Smooth muscle cell (in vitro differentiated cells): ENCODE measurements at regions not wholly inside any gene's neighbourhood (a gene's known extent, or its start where the extent isn't known, plus 50 kb on each side); places are given as distances from the start of the nearest gene placed in this dataset.

Experiments used
- DNase-seq: peaks from one replicate; lab custom pipeline; 2025; ENCODE audit not compliant: unreplicated experiment; lab: John Stamatoyannopoulos, UW
- H2AFZ ChIP-seq: fragments of 200-600 bp; sonication (generic); 2 replicates; pipeline ENCODE4 v1.6.0; 2016; ENCODE audit warnings: antibody characterized with exemption, low read depth, mild to moderate bottlenecking
- H3F3A ChIP-seq: fragments of 200-600 bp; sonication (generic); 2 replicates; pipeline ENCODE4 v1.6.0; 2017; ENCODE audit warnings: antibody characterized with exemption, low read depth
- H3K27ac ChIP-seq: fragments of 200-600 bp; sonication (generic); 2 replicates; pipeline ENCODE4 v1.5.1; 2016; ENCODE audit warnings: low read depth, mild to moderate bottlenecking
- H3K27me3 ChIP-seq: fragments of 200-600 bp; sonication (generic); 2 replicates; pipeline ENCODE4 v1.6.1; 2016; ENCODE audit warnings: low read depth, mild to moderate bottlenecking
- H3K36me3 ChIP-seq: fragments of 200-600 bp; sonication (generic); 2 replicates; pipeline ENCODE4 v1.5.1; 2016; ENCODE audit warnings: low read depth
- H3K4me1 ChIP-seq: fragments of 200-600 bp; sonication (generic); 2 replicates; pipeline ENCODE4 v1.5.1; 2016; ENCODE audit warnings: low read depth
- H3K4me2 ChIP-seq: fragments of 200-600 bp; sonication (generic); 2 replicates; pipeline ENCODE4 v1.6.0; 2016; ENCODE audit warnings: mild to moderate bottlenecking
- H3K4me3 ChIP-seq: fragments of 200-600 bp; sonication (generic); 2 replicates; pipeline ENCODE4 v1.5.1; 2016; ENCODE audit warnings: mild to moderate bottlenecking
- H3K79me2 ChIP-seq: fragments of 200-600 bp; sonication (generic); 2 replicates; pipeline ENCODE4 v1.6.0; 2016; ENCODE audit warnings: low read depth, mild to moderate bottlenecking
- H3K9ac ChIP-seq: fragments of 200-600 bp; sonication (generic); 2 replicates; pipeline ENCODE4 v1.6.0; 2016; ENCODE audit warnings: low read depth
- H3K9me3 ChIP-seq: fragments of 200-600 bp; sonication (generic); replicated peaks from 2 replicates; pipeline ENCODE4 v1.5.1; 2016; ENCODE audit warnings: low read depth
- H4K20me1 ChIP-seq: fragments of 200-600 bp; sonication (generic); 2 replicates; pipeline ENCODE4 v1.6.0; 2016; ENCODE audit warnings: low read depth
- WGBS: methylation state at CpG from one replicate; pipeline ENCODE4 v1.1.7; 2016; ENCODE audit warnings: low lambda C conversion rate; 5-methylcytosine and 5-hydroxymethylcytosine counted together
- TF ChIP-seq, protein P1 (sequence below): fragments of 200-600 bp; sonication (generic); IDR thresholded peaks from 2 replicates; pipeline ENCODE4 v1.5.1; 2017; ENCODE audit warnings: borderline replicate concordance, mild to moderate bottlenecking, antibody characterized with exemption; ENCODE audit not compliant: insufficient read depth, poor library complexity, severe bottlenecking

GRCh38 chr11:28730889-28731288 lies 622.7 kb downstream of the METTL15 start:
- Histone ChIP-seq H3F3A (no peaks in the 10 kb centered on the region), H3K79me2 (no peaks in the 10 kb centered on the region), H3K4me3 (no peak overlapping the region), H2AFZ (no peak overlapping the region), H3K9me3 (no peaks in the 10 kb centered on the region), H3K36me3 (no peaks in the 10 kb centered on the region), H3K27ac (no peak overlapping the region), H3K4me1 (no peaks in the 10 kb centered on the region), H3K9ac (no peak overlapping the region), H4K20me1 (no peaks in the 10 kb centered on the region), H3K4me2 (no peak overlapping the region), H3K27me3 (no peaks in the 10 kb centered on the region)
- DNase-seq, result no peak
- TF ChIP-seq, protein P1, sequence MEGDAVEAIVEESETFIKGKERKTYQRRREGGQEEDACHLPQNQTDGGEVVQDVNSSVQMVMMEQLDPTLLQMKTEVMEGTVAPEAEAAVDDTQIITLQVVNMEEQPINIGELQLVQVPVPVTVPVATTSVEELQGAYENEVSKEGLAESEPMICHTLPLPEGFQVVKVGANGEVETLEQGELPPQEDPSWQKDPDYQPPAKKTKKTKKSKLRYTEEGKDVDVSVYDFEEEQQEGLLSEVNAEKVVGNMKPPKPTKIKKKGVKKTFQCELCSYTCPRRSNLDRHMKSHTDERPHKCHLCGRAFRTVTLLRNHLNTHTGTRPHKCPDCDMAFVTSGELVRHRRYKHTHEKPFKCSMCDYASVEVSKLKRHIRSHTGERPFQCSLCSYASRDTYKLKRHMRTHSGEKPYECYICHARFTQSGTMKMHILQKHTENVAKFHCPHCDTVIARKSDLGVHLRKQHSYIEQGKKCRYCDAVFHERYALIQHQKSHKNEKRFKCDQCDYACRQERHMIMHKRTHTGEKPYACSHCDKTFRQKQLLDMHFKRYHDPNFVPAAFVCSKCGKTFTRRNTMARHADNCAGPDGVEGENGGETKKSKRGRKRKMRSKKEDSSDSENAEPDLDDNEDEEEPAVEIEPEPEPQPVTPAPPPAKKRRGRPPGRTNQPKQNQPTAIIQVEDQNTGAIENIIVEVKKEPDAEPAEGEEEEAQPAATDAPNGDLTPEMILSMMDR, result no peak
- 88% methylated on average over 2 of the region's 2 CpGs for WGBS

- TF ChIP-seq, protein P1, result no peak
- DNase-seq, result no peak
- Histone ChIP-seq H3K9me3 (no peaks in the 10 kb centered on the region), H3K4me2 (no peak overlapping the region), H3K9ac (no peak overlapping the region), H3K27me3 (no peaks in the 10 kb centered on the region), H3F3A (no peaks in the 10 kb centered on the region), H3K4me3 (no peak overlapping the region), H3K4me1 (no peaks in the 10 kb centered on the region), H3K27ac (no peak overlapping the region), H3K79me2 (no peaks in the 10 kb centered on the region), H4K20me1 (no peaks in the 10 kb centered on the region), H3K36me3 (no peaks in the 10 kb centered on the region), H2AFZ (no peak overlapping the region)
- 64% methylated on average over 3 of the region's 3 CpGs for WGBS
Observed at GRCh38 chr11:28730336-28730735, 622.1 kb downstream of the METTL15 start.

GRCh38 chr11:28729339-28729738 lies 621.2 kb downstream of the METTL15 start:
- Histone ChIP-seq H3K4me1 (no peaks in the 10 kb centered on the region), H3K27ac (no peak overlapping the region), H3K4me3 (no peak overlapping the region), H3K79me2 (no peaks in the 10 kb centered on the region), H3K9ac (no peak overlapping the region), H3K4me2 (no peak overlapping the region), H4K20me1 (no peaks in the 10 kb centered on the region), H3K36me3 (no peaks in the 10 kb centered on the region), H2AFZ (no peak overlapping the region), H3K27me3 (no peaks in the 10 kb centered on the region), H3F3A (no peaks in the 10 kb centered on the region), H3K9me3 (no peaks in the 10 kb centered on the region)
- DNase-seq, result no peak
- WGBS, result 95% methylated on average over 6 of the region's 6 CpGs
- TF ChIP-seq, protein P1, result no peak

GRCh38 chr11:28728666-28729065 lies 620.5 kb downstream of the METTL15 start:
- Histone ChIP-seq H3K9me3 (no peaks in the 10 kb centered on the region), H2AFZ (no peak overlapping the region), H3K4me2 (no peak overlapping the region), H3K4me3 (no peak overlapping the region), H3K79me2 (no peaks in the 10 kb centered on the region), H3F3A (no peaks in the 10 kb centered on the region), H4K20me1 (no peaks in the 10 kb centered on the region), H3K9ac (no peak overlapping the region), H3K4me1 (no peaks in the 10 kb centered on the region), H3K27me3 (no peaks in the 10 kb centered on the region), H3K27ac (no peak overlapping the region), H3K36me3 (no peaks in the 10 kb centered on the region)
- TF ChIP-seq, protein P1, result no peak
- WGBS, result 100% methylated on average over 1 of the region's 1 CpG
- DNase-seq, result no peak
